ENCODE measurements at regions not wholly inside any gene's neighbourhood (a gene's known extent, or its start where the extent isn't known, plus 50 kb on each side); places are given as distances from the start of the nearest gene placed in this dataset.

DNA sequence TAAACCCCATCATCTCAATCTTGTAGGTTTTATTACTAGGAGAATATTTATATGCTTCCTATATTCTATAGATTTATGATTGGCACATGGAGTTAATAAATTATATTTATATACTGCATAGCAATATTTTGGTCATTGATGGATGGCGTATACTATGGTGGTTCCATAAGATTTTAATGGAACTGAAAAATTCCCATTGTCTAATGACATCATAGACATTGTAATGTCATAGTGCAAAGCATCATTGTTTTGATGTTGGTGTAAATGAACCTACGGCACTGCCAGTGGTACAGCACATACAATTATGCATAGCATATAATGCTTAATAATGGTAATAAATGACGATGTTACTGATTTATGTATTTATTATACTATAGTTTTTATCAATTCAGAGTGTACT is 1135.9 kb downstream of the CNTNAP5 start:
- ATAC-seq (no peak), DNase-seq (ENCODE audit: low read depth, low spot score) (no peak), FAIRE-seq (no peak)
- in situ Hi-C loops (cut with MboI) (no loop called here), intact Hi-C loops (cut with micrococcal nuclease; ENCODE audit: unreplicated experiment) (no loop called here)
- no peak for TF ChIP-seq POLR2A (IDR thresholded peaks at IDR 0.05; ENCODE audit: low read depth, low read length)
- TF ChIP-seq, protein P1, sequence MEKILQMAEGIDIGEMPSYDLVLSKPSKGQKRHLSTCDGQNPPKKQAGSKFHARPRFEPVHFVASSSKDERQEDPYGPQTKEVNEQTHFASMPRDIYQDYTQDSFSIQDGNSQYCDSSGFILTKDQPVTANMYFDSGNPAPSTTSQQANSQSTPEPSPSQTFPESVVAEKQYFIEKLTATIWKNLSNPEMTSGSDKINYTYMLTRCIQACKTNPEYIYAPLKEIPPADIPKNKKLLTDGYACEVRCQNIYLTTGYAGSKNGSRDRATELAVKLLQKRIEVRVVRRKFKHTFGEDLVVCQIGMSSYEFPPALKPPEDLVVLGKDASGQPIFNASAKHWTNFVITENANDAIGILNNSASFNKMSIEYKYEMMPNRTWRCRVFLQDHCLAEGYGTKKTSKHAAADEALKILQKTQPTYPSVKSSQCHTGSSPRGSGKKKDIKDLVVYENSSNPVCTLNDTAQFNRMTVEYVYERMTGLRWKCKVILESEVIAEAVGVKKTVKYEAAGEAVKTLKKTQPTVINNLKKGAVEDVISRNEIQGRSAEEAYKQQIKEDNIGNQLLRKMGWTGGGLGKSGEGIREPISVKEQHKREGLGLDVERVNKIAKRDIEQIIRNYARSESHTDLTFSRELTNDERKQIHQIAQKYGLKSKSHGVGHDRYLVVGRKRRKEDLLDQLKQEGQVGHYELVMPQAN (conservative IDR thresholded peaks at IDR 0.05): no peak
- TF ChIP-seq MTA2 (IDR thresholded peaks at IDR 0.05; ENCODE audit: low read depth): no peak
- TF ChIP-seq CBX3 (IDR thresholded peaks at IDR 0.05; ENCODE audit: borderline replicate concordance, low read depth): no peak
- no peak for TF ChIP-seq SMAD5 (IDR thresholded peaks at IDR 0.05; ENCODE audit: low read depth)
- TF ChIP-seq GABPA (IDR thresholded peaks at IDR 0.05; ENCODE audit: low read depth): no peak
- no peak for TF ChIP-seq NRF1 (conservative IDR thresholded peaks at IDR 0.05; ENCODE audit: low read depth, low read length)
- TF ChIP-seq TAF1 (IDR thresholded peaks at IDR 0.05; ENCODE audit: borderline replicate concordance, low read depth, low read length): no peak
- TF ChIP-seq, protein P2, sequence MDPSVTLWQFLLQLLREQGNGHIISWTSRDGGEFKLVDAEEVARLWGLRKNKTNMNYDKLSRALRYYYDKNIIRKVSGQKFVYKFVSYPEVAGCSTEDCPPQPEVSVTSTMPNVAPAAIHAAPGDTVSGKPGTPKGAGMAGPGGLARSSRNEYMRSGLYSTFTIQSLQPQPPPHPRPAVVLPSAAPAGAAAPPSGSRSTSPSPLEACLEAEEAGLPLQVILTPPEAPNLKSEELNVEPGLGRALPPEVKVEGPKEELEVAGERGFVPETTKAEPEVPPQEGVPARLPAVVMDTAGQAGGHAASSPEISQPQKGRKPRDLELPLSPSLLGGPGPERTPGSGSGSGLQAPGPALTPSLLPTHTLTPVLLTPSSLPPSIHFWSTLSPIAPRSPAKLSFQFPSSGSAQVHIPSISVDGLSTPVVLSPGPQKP (IDR thresholded peaks at IDR 0.05; ENCODE audit: low read depth, low read length): no peak
- Histone ChIP-seq H3K79me2 (ENCODE audit: control insufficient read depth, insufficient read depth, low read length) (no peaks in the 10 kb centered on the region), H3K36me3 (ENCODE audit: control insufficient read depth in 2 of 2, insufficient read depth in 2 of 2, low read length in 1 of 2) (no peaks in the 10 kb centered on the region), H3K4me1 (ENCODE audit: control insufficient read depth, insufficient read depth, low read length) (no peaks in the 10 kb centered on the region), H2AFZ (ENCODE audit: control insufficient read depth, low read depth, low read length) (no peak overlapping the region), H3K4me2 (ENCODE audit: control insufficient read depth, insufficient read depth) (no peak overlapping the region), H3K27ac (ENCODE audit: control insufficient read depth, insufficient read depth) (no peak overlapping the region), H3K9ac (ENCODE audit: control insufficient read depth, insufficient read depth, low read length) (no peak overlapping the region), H3K9me3 (replicated peaks; ENCODE audit: control insufficient read depth, insufficient read depth, low read length) (no peaks in the 10 kb centered on the region), H3K4me3 (no peak overlapping the region), H3K27me3 (replicated peaks in 1 of 2; ENCODE audit: control insufficient read depth in 2 of 2, insufficient read depth in 2 of 2, low read length in 1 of 2) (no peaks in the 10 kb centered on the region), H4K20me1 (ENCODE audit: control insufficient read depth, insufficient read depth) (no peaks in the 10 kb centered on the region)
- no TSS peak for BruUV-seq (replicated peaks)
- ChIA-PET SMC1A (ENCODE audit: uncharacterized antibody, unreplicated experiment) (no interaction called here), CTCF (no interaction called here), POLR2A (no interaction called here), RAD21 (ENCODE audit: unreplicated experiment) (no interaction called here)
- WGBS (ENCODE audit: insufficient coverage, insufficient replicate concordance, low lambda C conversion rate, missing lambda C conversion rate): 42% methylated on average over 3 of the region's 3 CpGs

Measured in GM12878 (cell line).